ENCODE measurements at regions not wholly inside any gene's neighbourhood (a gene's known extent, or its start where the extent isn't known, plus 50 kb on each side); places are given as distances from the start of the nearest gene placed in this dataset.

GRCh38 chr12:89993632-89994031 lies 285.0 kb upstream of the ATP2B1 start:
- no peaks in the 10 kb centered on the region for H4K20me1 ChIP-seq (ENCODE audit: control insufficient read depth, extremely low read depth, insufficient read depth, low read length)
- TF ChIP-seq, protein P1, sequence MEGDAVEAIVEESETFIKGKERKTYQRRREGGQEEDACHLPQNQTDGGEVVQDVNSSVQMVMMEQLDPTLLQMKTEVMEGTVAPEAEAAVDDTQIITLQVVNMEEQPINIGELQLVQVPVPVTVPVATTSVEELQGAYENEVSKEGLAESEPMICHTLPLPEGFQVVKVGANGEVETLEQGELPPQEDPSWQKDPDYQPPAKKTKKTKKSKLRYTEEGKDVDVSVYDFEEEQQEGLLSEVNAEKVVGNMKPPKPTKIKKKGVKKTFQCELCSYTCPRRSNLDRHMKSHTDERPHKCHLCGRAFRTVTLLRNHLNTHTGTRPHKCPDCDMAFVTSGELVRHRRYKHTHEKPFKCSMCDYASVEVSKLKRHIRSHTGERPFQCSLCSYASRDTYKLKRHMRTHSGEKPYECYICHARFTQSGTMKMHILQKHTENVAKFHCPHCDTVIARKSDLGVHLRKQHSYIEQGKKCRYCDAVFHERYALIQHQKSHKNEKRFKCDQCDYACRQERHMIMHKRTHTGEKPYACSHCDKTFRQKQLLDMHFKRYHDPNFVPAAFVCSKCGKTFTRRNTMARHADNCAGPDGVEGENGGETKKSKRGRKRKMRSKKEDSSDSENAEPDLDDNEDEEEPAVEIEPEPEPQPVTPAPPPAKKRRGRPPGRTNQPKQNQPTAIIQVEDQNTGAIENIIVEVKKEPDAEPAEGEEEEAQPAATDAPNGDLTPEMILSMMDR (conservative IDR thresholded peaks at IDR 0.05 in 1 of 2, IDR thresholded peaks at IDR 0.05 in 1 of 2; ENCODE audit: low read depth in 1 of 2, low read length in 2 of 2), result no peak
- no peak for TF ChIP-seq EZH2 (IDR thresholded peaks at IDR 0.05; ENCODE audit: low read length, missing control alignments)
- H3K4me3 ChIP-seq (replicated peaks in 1 of 4; ENCODE audit: control extremely low read depth in 1 of 4, insufficient read depth in 1 of 4, low read depth in 3 of 4, low read length in 4 of 4), result no peak overlapping the region
- H3K27ac ChIP-seq (ENCODE audit: insufficient read depth, low read length), result no peak overlapping the region
- H3K27me3 ChIP-seq (ENCODE audit: control insufficient read depth, insufficient read depth, low read length), result no peaks in the 10 kb centered on the region
- no peak overlapping the region for H2AFZ ChIP-seq (ENCODE audit: low read length)
- H3K9ac ChIP-seq (ENCODE audit: insufficient read depth, low read length), result no peak overlapping the region
- no peaks in the 10 kb centered on the region for H3K4me1 ChIP-seq (ENCODE audit: control insufficient read depth, extremely low read depth, insufficient read depth, low read length)
- no peaks in the 10 kb centered on the region for H3K36me3 ChIP-seq (ENCODE audit: control insufficient read depth, insufficient read depth, low read length)
- no peaks in the 10 kb centered on the region for H3K79me2 ChIP-seq (ENCODE audit: control insufficient read depth, insufficient read depth, low read length)
- no peaks in the 10 kb centered on the region for H3K9me3 ChIP-seq (ENCODE audit: control insufficient read depth, insufficient read depth, low read depth, low read length)
- DNase-seq (ENCODE audit: low read depth in 2 of 2), result no peak
- H3K4me2 ChIP-seq (ENCODE audit: extremely low read depth, insufficient read depth, low read length), result no peak overlapping the region

DNA sequence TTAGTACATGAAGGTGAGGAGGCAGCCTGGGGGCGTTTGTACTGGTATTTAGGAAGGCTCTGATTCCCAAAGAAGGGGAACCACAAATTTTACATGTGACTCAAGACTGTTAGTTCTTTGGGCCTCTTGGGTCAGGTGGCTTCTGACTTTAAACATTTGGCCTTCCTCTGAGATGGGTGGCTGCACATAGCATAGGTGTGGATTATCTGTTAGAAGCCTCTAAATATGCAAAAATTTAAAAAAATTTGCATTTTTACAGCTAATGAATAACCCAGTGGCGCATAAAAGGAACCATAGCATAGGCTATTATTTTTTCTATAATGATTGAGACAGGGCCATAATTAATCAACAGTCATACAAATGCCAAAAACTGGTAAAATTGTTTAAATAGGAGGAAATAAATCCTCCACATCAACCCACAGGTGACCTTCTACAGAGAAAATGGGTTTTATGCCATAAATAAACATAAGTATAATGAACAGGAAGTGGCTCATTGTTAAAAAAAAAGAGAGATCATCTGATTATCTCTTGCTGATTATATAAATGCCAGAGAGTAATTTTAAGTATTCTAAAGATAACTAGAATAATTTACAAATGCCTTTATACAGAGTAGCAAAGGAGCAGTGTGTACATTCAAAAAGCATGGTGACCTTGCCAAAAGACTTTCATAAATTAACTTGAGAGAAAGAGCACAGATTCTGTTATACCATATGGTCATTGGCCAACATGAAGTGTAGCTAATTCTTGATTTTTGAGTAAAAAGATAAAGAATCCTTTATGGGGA lies 284.2 kb upstream of the ATP2B1 start:
- H3K9me3 ChIP-seq (ENCODE audit: control insufficient read depth, insufficient read depth, low read depth, low read length), result no peaks in the 10 kb centered on the region
- TF ChIP-seq, protein P1 (conservative IDR thresholded peaks at IDR 0.05 in 1 of 2, IDR thresholded peaks at IDR 0.05 in 1 of 2; ENCODE audit: low read depth in 1 of 2, low read length in 2 of 2), result no peak
- no peak for TF ChIP-seq EZH2 (IDR thresholded peaks at IDR 0.05; ENCODE audit: low read length, missing control alignments)
- H2AFZ ChIP-seq (ENCODE audit: low read length), result no peak overlapping the region
- no peaks in the 10 kb centered on the region for H3K36me3 ChIP-seq (ENCODE audit: control insufficient read depth, insufficient read depth, low read length)
- H3K79me2 ChIP-seq (ENCODE audit: control insufficient read depth, insufficient read depth, low read length), result no peaks in the 10 kb centered on the region
- no peak overlapping the region for H3K27ac ChIP-seq (ENCODE audit: insufficient read depth, low read length)
- no peak overlapping the region for H3K9ac ChIP-seq (ENCODE audit: insufficient read depth, low read length)
- H3K4me2 ChIP-seq (ENCODE audit: extremely low read depth, insufficient read depth, low read length), result no peak overlapping the region
- H3K4me3 ChIP-seq (replicated peaks in 1 of 4; ENCODE audit: control extremely low read depth in 1 of 4, insufficient read depth in 1 of 4, low read depth in 3 of 4, low read length in 4 of 4), result no peak overlapping the region
- DNase-seq (ENCODE audit: low read depth in 2 of 2), result no peak
- no peaks in the 10 kb centered on the region for H4K20me1 ChIP-seq (ENCODE audit: control insufficient read depth, extremely low read depth, insufficient read depth, low read length)
- no peaks in the 10 kb centered on the region for H3K4me1 ChIP-seq (ENCODE audit: control insufficient read depth, extremely low read depth, insufficient read depth, low read length)
- H3K27me3 ChIP-seq (ENCODE audit: control insufficient read depth, insufficient read depth, low read length), result no peaks in the 10 kb centered on the region

DNA sequence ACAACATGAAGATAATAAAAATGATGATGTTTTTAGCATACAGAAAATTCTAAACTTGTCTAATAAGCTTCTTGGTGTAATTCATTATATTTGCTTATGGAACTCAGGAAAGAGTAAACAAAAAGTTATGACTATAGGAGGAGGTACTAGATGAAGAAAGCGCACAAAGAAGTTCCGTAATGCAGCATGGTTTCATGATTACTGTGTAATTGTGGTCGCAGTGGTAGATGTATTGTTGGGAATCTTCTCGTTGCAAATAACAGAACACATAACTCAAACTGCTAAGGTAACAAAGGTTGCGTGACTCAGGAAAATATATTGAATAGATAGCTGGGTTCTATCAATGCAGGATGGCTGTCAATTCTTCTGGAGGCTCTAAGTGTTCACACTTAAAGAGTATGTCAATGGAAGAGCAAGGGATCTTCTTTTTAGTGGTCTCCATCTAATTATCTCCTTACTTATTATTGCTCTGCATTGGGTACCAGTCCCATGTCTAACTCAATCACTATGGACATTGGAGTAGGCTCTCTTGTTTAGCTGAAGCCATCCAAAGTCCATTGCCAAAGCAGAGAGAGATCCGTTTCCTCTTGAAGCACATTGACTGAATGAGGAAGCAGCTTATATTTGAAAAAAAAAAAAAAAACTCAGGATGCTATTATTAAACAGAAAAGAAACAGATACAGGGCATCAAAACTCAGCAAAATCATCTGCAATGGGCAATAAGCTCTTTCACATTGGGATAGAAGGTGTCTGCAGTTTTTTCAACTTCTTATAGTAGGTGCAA lies 283.4 kb upstream of the ATP2B1 start:
- H3K36me3 ChIP-seq (ENCODE audit: control insufficient read depth, insufficient read depth, low read length), result no peaks in the 10 kb centered on the region
- H3K27ac ChIP-seq (ENCODE audit: insufficient read depth, low read length), result no peak overlapping the region
- TF ChIP-seq, protein P1 (conservative IDR thresholded peaks at IDR 0.05 in 1 of 2, IDR thresholded peaks at IDR 0.05 in 1 of 2; ENCODE audit: low read depth in 1 of 2, low read length in 2 of 2), result no peak
- no peak for TF ChIP-seq EZH2 (IDR thresholded peaks at IDR 0.05; ENCODE audit: low read length, missing control alignments)
- no peaks in the 10 kb centered on the region for H3K79me2 ChIP-seq (ENCODE audit: control insufficient read depth, insufficient read depth, low read length)
- no peaks in the 10 kb centered on the region for H3K9me3 ChIP-seq (ENCODE audit: control insufficient read depth, insufficient read depth, low read depth, low read length)
- H3K4me3 ChIP-seq (replicated peaks in 1 of 4; ENCODE audit: control extremely low read depth in 1 of 4, insufficient read depth in 1 of 4, low read depth in 3 of 4, low read length in 4 of 4), result no peak overlapping the region
- no peak overlapping the region for H3K4me2 ChIP-seq (ENCODE audit: extremely low read depth, insufficient read depth, low read length)
- no peak for DNase-seq (ENCODE audit: low read depth in 2 of 2)
- H3K4me1 ChIP-seq (ENCODE audit: control insufficient read depth, extremely low read depth, insufficient read depth, low read length), result no peaks in the 10 kb centered on the region
- H3K27me3 ChIP-seq (ENCODE audit: control insufficient read depth, insufficient read depth, low read length), result no peaks in the 10 kb centered on the region
- H3K9ac ChIP-seq (ENCODE audit: insufficient read depth, low read length), result no peak overlapping the region
- H2AFZ ChIP-seq (ENCODE audit: low read length), result no peak overlapping the region
- no peaks in the 10 kb centered on the region for H4K20me1 ChIP-seq (ENCODE audit: control insufficient read depth, extremely low read depth, insufficient read depth, low read length)
